GM19043 (cell line): ENCODE measurements at regions not wholly inside any gene's neighbourhood (a gene's known extent, or its start where the extent isn't known, plus 50 kb on each side); places are given as distances from the start of the nearest gene placed in this dataset.
"Not testable (repeated sequence)": the region's sequence is repeated elsewhere in the genome, so short reads cannot be mapped to it uniquely, and the experiment has no call there.

Experiments used
- ATAC-seq: cut with Tn5 transposase; IDR thresholded peaks from one replicate; pipeline ENCODE4 v1.9.1; 2021; ENCODE audit warnings: low read depth; ENCODE audit not compliant: unreplicated experiment

- no peak for ATAC-seq
Observed at GRCh38 chr1:88610687-88611086, 73.4 kb upstream of the PKN2 start.

GRCh38 chr1:88612292-88612691 lies 71.8 kb upstream of the PKN2 start:
- no peak for ATAC-seq

GRCh38 chr1:88612773-88613172 lies 71.3 kb upstream of the PKN2 start:
- no peak for ATAC-seq

- no peak for ATAC-seq
Observed at GRCh38 chr1:88618331-88618730, 65.7 kb upstream of the PKN2 start.

GRCh38 chr1:88623101-88623500 lies 61.0 kb upstream of the PKN2 start:
- not testable (repeated sequence) for ATAC-seq
